ENCODE measurements at regions not wholly inside any gene's neighbourhood (a gene's known extent, or its start where the extent isn't known, plus 50 kb on each side); places are given as distances from the start of the nearest gene placed in this dataset.

- Histone ChIP-seq H3K36me3 (replicated peaks in 1 of 2; ENCODE audit: control insufficient read depth in 1 of 2, insufficient read depth in 2 of 2, low read length in 2 of 2) (no peaks in the 10 kb centered on the region), H3K4me3 (replicated peaks in 1 of 3; ENCODE audit: low read depth in 2 of 3, low read length in 3 of 3) (no peak overlapping the region), H3K9ac (ENCODE audit: insufficient read depth, low read length, poor library complexity, severe bottlenecking) (no peak overlapping the region), H3K79me2 (ENCODE audit: insufficient read depth, low read length) (no peaks in the 10 kb centered on the region), H3K27me3 (ENCODE audit: control insufficient read depth in 2 of 2, insufficient read depth in 2 of 2, low read length in 2 of 2) (no peaks in the 10 kb centered on the region), H3K27ac (ENCODE audit: low read depth in 1 of 2, low read length in 2 of 2) (no peak overlapping the region), H4K20me1 (ENCODE audit: insufficient read depth, low read length) (no peaks in the 10 kb centered on the region), H3K4me2 (replicated peaks; ENCODE audit: extremely low read depth, low read length, poor library complexity, severe bottlenecking) (no peak overlapping the region), H3K4me1 (ENCODE audit: control insufficient read depth in 1 of 2, insufficient read depth in 2 of 2, low read length in 2 of 2) (no peaks in the 10 kb centered on the region), H3K9me3 (replicated peaks in 1 of 2; ENCODE audit: control insufficient read depth in 1 of 2, insufficient read depth in 1 of 2, low read length in 2 of 2) (peaks cover 3 to 6% of the 10 kb centered on the region in 2 donors), H2AFZ (ENCODE audit: insufficient read depth, low read depth, low read length, poor library complexity, severe bottlenecking) (no peak overlapping the region)
- Mint-ChIP-seq H3K27ac (no peak overlapping the region), H3K4me3 (no peak overlapping the region), H3K36me3 (no peaks in the 10 kb centered on the region), H3K4me1 (no peaks in the 10 kb centered on the region), H3K27me3 (ENCODE audit: low read depth in 3 of 3) (no peaks in the 10 kb centered on the region), H3K9me3 (peaks cover 4 to 14% (median 7%) of the 10 kb centered on the region in 7 donors)
- intact Hi-C loops (cut with micrococcal nuclease), result no loop called here
- WGBS (ENCODE audit: insufficient coverage), result no CpG with 5 or more reads among the region's 1 CpG
- TF ChIP-seq CTCF (IDR thresholded peaks at IDR 0.05), result no peak
- DNase-seq, result no peak
These were observed 1007.2 kb upstream of the RAG2 start for GRCh38 chr11:37605229-37605628.

GRCh38 chr11:37598381-37598780, 1000.3 kb upstream of the RAG2 start:
- no peak for TF ChIP-seq CTCF (IDR thresholded peaks at IDR 0.05)
- no CpG with 5 or more reads among the region's 1 CpG for WGBS (ENCODE audit: insufficient coverage)
- Mint-ChIP-seq H3K9me3 (peaks cover under 1 to 8% (median 6%) of the 10 kb centered on the region in 7 donors), H3K27me3 (ENCODE audit: low read depth in 3 of 3) (no peaks in the 10 kb centered on the region), H3K27ac (no peak overlapping the region), H3K4me1 (no peaks in the 10 kb centered on the region), H3K36me3 (no peaks in the 10 kb centered on the region), H3K4me3 (no peak overlapping the region)
- intact Hi-C loops (cut with micrococcal nuclease), result no loop called here
- Histone ChIP-seq H3K4me3 (replicated peaks in 1 of 3; ENCODE audit: low read depth in 2 of 3, low read length in 3 of 3) (no peak overlapping the region), H2AFZ (ENCODE audit: insufficient read depth, low read depth, low read length, poor library complexity, severe bottlenecking) (no peak overlapping the region), H3K27me3 (ENCODE audit: control insufficient read depth in 2 of 2, insufficient read depth in 2 of 2, low read length in 2 of 2) (no peaks in the 10 kb centered on the region), H3K4me2 (replicated peaks; ENCODE audit: extremely low read depth, low read length, poor library complexity, severe bottlenecking) (no peak overlapping the region), H4K20me1 (ENCODE audit: insufficient read depth, low read length) (no peaks in the 10 kb centered on the region), H3K4me1 (ENCODE audit: control insufficient read depth in 1 of 2, insufficient read depth in 2 of 2, low read length in 2 of 2) (no peaks in the 10 kb centered on the region), H3K9ac (ENCODE audit: insufficient read depth, low read length, poor library complexity, severe bottlenecking) (no peak overlapping the region), H3K36me3 (replicated peaks in 1 of 2; ENCODE audit: control insufficient read depth in 1 of 2, insufficient read depth in 2 of 2, low read length in 2 of 2) (no peaks in the 10 kb centered on the region), H3K79me2 (ENCODE audit: insufficient read depth, low read length) (no peaks in the 10 kb centered on the region), H3K27ac (ENCODE audit: low read depth in 1 of 2, low read length in 2 of 2) (no peak overlapping the region), H3K9me3 (replicated peaks in 1 of 2; ENCODE audit: control insufficient read depth in 1 of 2, insufficient read depth in 1 of 2, low read length in 2 of 2) (peaks cover 2 to 4% of the 10 kb centered on the region in 2 donors)
- no peak for DNase-seq
